HepG2 (cell line): ENCODE measurements at regions not wholly inside any gene's neighbourhood (a gene's known extent, or its start where the extent isn't known, plus 50 kb on each side); places are given as distances from the start of the nearest gene placed in this dataset.

ENCODE experiments used
- ATAC-seq: fragments of 200-7000 bp; cut with Tn5 transposase; 3 replicates; pipeline ENCODE4 v1.9.1; 2020; ENCODE audit warnings: mild to moderate bottlenecking, moderate library complexity
- BruUV-seq: library from RNA; stranded (reverse); fragments of 400-500 nt; replicated peaks from 2 replicates; lab custom pipeline; 2021; lab: Mats Ljungman, UMichigan
- CTCF ChIA-PET: fragments of 300-600 bp; formaldehyde crosslinking; extraction: SDS; loops from one replicate; lab custom pipeline; 2021; ENCODE audit warnings: low total read pairs, inconsistent platforms, low intra/inter-chr PET ratio; lab: Yijun Ruan, JAX
- POLR2A ChIA-PET: fragments of 350-600 bp; sonication (Branson Sonifier 250); formaldehyde crosslinking; loops from one replicate; lab custom pipeline; 2020; ENCODE audit warnings: antibody characterized with exemption, inconsistent platforms; lab: Yijun Ruan, JAX
- DNase-seq: peaks from one replicate; pipeline ENCODE4 v3.0.0-alpha.2; 2015; ENCODE audit warnings: low spot score
- FAIRE-seq: peaks from 3 replicates; lab custom pipeline; 2011; peaks lifted over from hg19 to GRCh38; lab: Jason Lieb, UNC
- H2AFZ ChIP-seq: one replicate; pipeline ENCODE4 v1.6.1; 2011; ENCODE audit warnings: low read length, inconsistent platforms
- H3K27ac ChIP-seq: fragments of 300-600 bp; 3 replicates; pipeline ENCODE4 v1.8.0; 2011; ENCODE audit warnings: mixed run types, mild to moderate bottlenecking, mixed read lengths, low read length, inconsistent platforms; ENCODE audit not compliant: insufficient read depth; ENCODE audit errors: extremely low read length
- H3K27me3 ChIP-seq, 2 experiments: fragments of 200-600 bp in 1 of 2; 2 replicates in 1 of 2; 3 replicates in 1 of 2; pipeline versions ENCODE4 v1.6.0 to v1.8.0; 2011; ENCODE audit warnings: low read length in 2 of 2, mild to moderate bottlenecking in 2 of 2, moderate library complexity in 2 of 2, inconsistent platforms in 1 of 2; ENCODE audit not compliant: insufficient read depth in 2 of 2, control insufficient read depth in 1 of 2
- H3K36me3 ChIP-seq, 2 experiments: fragments of 200-600 bp in 1 of 2; replicated peaks in 1 of 2; 2 replicates in 1 of 2; 3 replicates in 1 of 2; pipeline versions ENCODE4 v1.5.1 to v1.8.0; 2011; ENCODE audit warnings: low read length in 2 of 2, inconsistent platforms in 1 of 2; ENCODE audit not compliant: insufficient read depth in 2 of 2, control insufficient read depth in 1 of 2
- H3K4me1 ChIP-seq: 2 replicates; pipeline ENCODE4 v1.5.1; 2012; ENCODE audit warnings: low read length, inconsistent platforms; ENCODE audit not compliant: insufficient read depth
- H3K4me2 ChIP-seq: 2 replicates; pipeline ENCODE4 v1.6.0; 2011; ENCODE audit warnings: low read depth, low read length, inconsistent platforms
- H3K4me3 ChIP-seq, 3 experiments: fragments of 200-600 bp in 1 of 3; sonication (generic), shearing (Covaris generic) in 1 of 3; replicated peaks in 1 of 3; 2 replicates each; pipeline ENCODE4 v1.5.1; 2011 to 2016; ENCODE audit warnings: low read length in 3 of 3, inconsistent platforms in 2 of 3, low read depth in 2 of 3, mild to moderate bottlenecking in 2 of 3, control low read depth in 1 of 3, mixed read lengths in 1 of 3; ENCODE audit not compliant: insufficient read depth in 1 of 3
- H3K79me2 ChIP-seq: one replicate; pipeline ENCODE4 v1.6.1; 2011; ENCODE audit warnings: low read length, inconsistent platforms; ENCODE audit not compliant: insufficient read depth
- H3K9ac ChIP-seq: 2 replicates; pipeline ENCODE4 v1.6.0; 2011; ENCODE audit warnings: mild to moderate bottlenecking, low read depth, low read length, inconsistent platforms; ENCODE audit not compliant: insufficient read depth
- H3K9me3 ChIP-seq: 2 replicates; pipeline ENCODE4 v1.5.1; 2012; ENCODE audit warnings: mild to moderate bottlenecking, low read length
- H4K20me1 ChIP-seq: 2 replicates; pipeline ENCODE4 v1.6.0; 2011; ENCODE audit warnings: inconsistent platforms, mild to moderate bottlenecking, low read length, moderate library complexity; ENCODE audit not compliant: insufficient read depth
- DNMT3B ChIP-seq: conservative IDR thresholded peaks from 2 replicates; pipeline ENCODE4 v1.6.1; 2016; ENCODE audit warnings: missing biosample characterization, control low read depth
- HBP1 ChIP-seq: IDR thresholded peaks from 2 replicates; pipeline ENCODE4 v1.6.1; 2016; ENCODE audit warnings: low read depth, control low read depth
- HES4 ChIP-seq: sonication (generic); formaldehyde crosslinking; IDR thresholded peaks from 2 replicates; pipeline ENCODE4 v1.9.0; 2021; ENCODE audit warnings: mild to moderate bottlenecking, missing genetic modification reagents, borderline replicate concordance
- MED13 ChIP-seq: sonication (generic); formaldehyde crosslinking; IDR thresholded peaks from 2 replicates; pipeline ENCODE4 v1.5.0; 2020; ENCODE audit warnings: missing genetic modification reagents
- ZNF264 ChIP-seq: sonication (generic); formaldehyde crosslinking; IDR thresholded peaks from 2 replicates; pipeline ENCODE4 v1.4.0; 2020; ENCODE audit warnings: missing genetic modification reagents
- ZNF589 ChIP-seq: sonication (generic); formaldehyde crosslinking; conservative IDR thresholded peaks from 2 replicates; pipeline ENCODE4 v1.8.0; 2022; ENCODE audit warnings: mild to moderate bottlenecking, moderate library complexity, missing genetic modification reagents
- ZNF704 ChIP-seq: sonication (generic); formaldehyde crosslinking; IDR thresholded peaks from 2 replicates; pipeline ENCODE4 v1.8.1; 2023; ENCODE audit warnings: mild to moderate bottlenecking, inconsistent platforms, moderate library complexity, missing genetic modification reagents, borderline replicate concordance
- WGBS: methylation state at CpG from one replicate; pipeline ENCODE4 v1.1.6; 2017; ENCODE audit warnings: low lambda C conversion rate; 5-methylcytosine and 5-hydroxymethylcytosine counted together
- in situ Hi-C: cut with HindIII; loops from 2 replicates; pipeline ENCODE4 v1.10.0; 2017; ENCODE audit warnings: low pct_unique_long_range_greater_than_20kb; ENCODE audit not compliant: extremely low pct_ligation_motif_present
- intact Hi-C: fragments of 100-400 bp; cut with micrococcal nuclease; formaldehyde crosslinking; loops from one replicate; pipeline ENCODE4 v1.10.0; 2022; ENCODE audit not compliant: unreplicated experiment

GRCh38 chr4:170464614-170465197 is 374.9 kb upstream of the AADAT start:
- no peaks in the 10 kb centered on the region for H3K27me3 ChIP-seq
- no peaks in the 10 kb centered on the region for H4K20me1 ChIP-seq
- no peak for FAIRE-seq
- TF ChIP-seq ZNF264 (CRISPR knock-in tag), result no peak
- TF ChIP-seq HBP1, result no peak
- no peak for TF ChIP-seq HES4 (CRISPR knock-in tag)
- no peak for TF ChIP-seq ZNF704
- no peak for TF ChIP-seq MED13 (CRISPR knock-in tag)
- TF ChIP-seq DNMT3B (CRISPR knock-in tag), result no peak
- no peak for TF ChIP-seq ZNF589 (CRISPR knock-in tag)
- WGBS, result 39% methylated on average over 3 of the region's 5 CpGs
- no peaks in the 10 kb centered on the region for H3K4me1 ChIP-seq
- no TSS peak for BruUV-seq
- H3K9me3 ChIP-seq, result 0 out of 2 replicates have a peak, but pooled peaks cover 6% of the 10 kb centered on the region
- no peak overlapping the region for H3K4me3 ChIP-seq
- H3K4me2 ChIP-seq, result no peak overlapping the region
- no peaks in the 10 kb centered on the region for H3K79me2 ChIP-seq
- intact Hi-C loops (no loop called here), in situ Hi-C loops (no loop called here)
- CTCF ChIA-PET, result no interaction called here
- no peak for DNase-seq
- no peak overlapping the region for H3K9ac ChIP-seq
- H3K27ac ChIP-seq, result no peak overlapping the region
- no peaks in the 10 kb centered on the region for H3K36me3 ChIP-seq
- no peak for ATAC-seq
- no peak overlapping the region for H2AFZ ChIP-seq
- POLR2A ChIA-PET, result no interaction called here
